OCI-LY3 (cell line): ENCODE measurements at regions not wholly inside any gene's neighbourhood (a gene's known extent, or its start where the extent isn't known, plus 50 kb on each side); places are given as distances from the start of the nearest gene placed in this dataset.
"Not testable (repeated sequence)": the region's sequence is repeated elsewhere in the genome, so short reads cannot be mapped to it uniquely, and the experiment has no call there.

Experiments used
- H2AFZ ChIP-seq: fragments of 200-600, 300-600 bp; shearing (Covaris generic); 2 replicates; pipeline ENCODE4 v1.6.0; 2014; ENCODE audit warnings: antibody characterized with exemption, low read depth, low read length
- H3K27ac ChIP-seq: fragments of 200-600, 300-600 bp; sonication (generic); 2 replicates; pipeline ENCODE4 v1.5.1; 2014; ENCODE audit warnings: mild to moderate bottlenecking, low read length, moderate library complexity, mixed read lengths
- H3K27me3 ChIP-seq: fragments of 200-600, 300-600 bp; sonication (generic); 2 replicates; pipeline ENCODE4 v1.6.1; 2014; ENCODE audit warnings: low read depth, low read length, mixed read lengths
- H3K36me3 ChIP-seq: fragments of 200-600, 300-600 bp; sonication (generic); replicated peaks from 2 replicates; pipeline ENCODE3; 2014; ENCODE audit warnings: low read depth, low read length, mixed read lengths
- H3K4me1 ChIP-seq: fragments of 300-600, 200-600 bp; sonication (generic); 2 replicates; pipeline ENCODE4 v1.6.1; 2014; ENCODE audit warnings: low read length, mixed read lengths
- H3K4me2 ChIP-seq: fragments of 200-600, 300-600 bp; sonication (generic); 2 replicates; pipeline ENCODE4 v1.6.1; 2014; ENCODE audit warnings: low read length, mixed read lengths
- H3K4me3 ChIP-seq: fragments of 300-600, 200-600 bp; sonication (generic); 2 replicates; pipeline ENCODE4 v1.5.1; 2014; ENCODE audit warnings: antibody characterized with exemption, mild to moderate bottlenecking, low read length, moderate library complexity
- H3K79me2 ChIP-seq: fragments of 300-600, 200-600 bp; shearing (Covaris generic); 2 replicates; pipeline ENCODE4 v1.6.1; 2014; ENCODE audit warnings: mild to moderate bottlenecking, low read length, mixed read lengths
- H3K9ac ChIP-seq: fragments of 300-600, 200-600 bp; shearing (Covaris generic); 2 replicates; pipeline ENCODE4 v1.6.0; 2014; ENCODE audit warnings: mild to moderate bottlenecking, low read length, moderate library complexity
- H3K9me3 ChIP-seq: fragments of 200-600, 300-600 bp; shearing (Covaris generic); 2 replicates; pipeline ENCODE4 v1.6.1; 2014; ENCODE audit warnings: low read length, mixed read lengths; ENCODE audit not compliant: insufficient read depth
- H4K20me1 ChIP-seq: fragments of 200-600, 300-600 bp; sonication (generic); 2 replicates; pipeline ENCODE4 v1.6.1; 2016; ENCODE audit warnings: low read length, mixed read lengths; ENCODE audit not compliant: insufficient read depth
- EZH2phosphoT487 ChIP-seq: fragments of 200-600 bp; shearing (Covaris generic); IDR thresholded peaks from 2 replicates; pipeline ENCODE4 v1.6.1; 2018; ENCODE audit warnings: antibody characterized with exemption, mixed run types, low read depth
- TF ChIP-seq, protein P1 (sequence below): fragments of 200-600, 300-600 bp; sonication (generic); IDR thresholded peaks from 2 replicates; pipeline ENCODE4 v1.5.1; 2014; ENCODE audit warnings: antibody characterized with exemption, low read length, low read depth

GRCh38 chrX:1884446-1884845 lies 269.6 kb downstream of the ASMT start:
- Histone ChIP-seq H3K4me3 (no peak overlapping the region), H3K9ac (no peak overlapping the region), H3K27ac (no peak overlapping the region), H3K36me3 (no peaks in the 10 kb centered on the region), H4K20me1 (no peaks in the 10 kb centered on the region), H2AFZ (no peak overlapping the region), H3K9me3 (no peaks in the 10 kb centered on the region; the same call in 1 of the 2 replicates), H3K4me1 (no peaks in the 10 kb centered on the region), H3K79me2 (no peaks in the 10 kb centered on the region), H3K4me2 (no peak overlapping the region), H3K27me3 (no peaks in the 10 kb centered on the region; the same call in 1 of the 2 replicates)
- TF ChIP-seq, protein P1, sequence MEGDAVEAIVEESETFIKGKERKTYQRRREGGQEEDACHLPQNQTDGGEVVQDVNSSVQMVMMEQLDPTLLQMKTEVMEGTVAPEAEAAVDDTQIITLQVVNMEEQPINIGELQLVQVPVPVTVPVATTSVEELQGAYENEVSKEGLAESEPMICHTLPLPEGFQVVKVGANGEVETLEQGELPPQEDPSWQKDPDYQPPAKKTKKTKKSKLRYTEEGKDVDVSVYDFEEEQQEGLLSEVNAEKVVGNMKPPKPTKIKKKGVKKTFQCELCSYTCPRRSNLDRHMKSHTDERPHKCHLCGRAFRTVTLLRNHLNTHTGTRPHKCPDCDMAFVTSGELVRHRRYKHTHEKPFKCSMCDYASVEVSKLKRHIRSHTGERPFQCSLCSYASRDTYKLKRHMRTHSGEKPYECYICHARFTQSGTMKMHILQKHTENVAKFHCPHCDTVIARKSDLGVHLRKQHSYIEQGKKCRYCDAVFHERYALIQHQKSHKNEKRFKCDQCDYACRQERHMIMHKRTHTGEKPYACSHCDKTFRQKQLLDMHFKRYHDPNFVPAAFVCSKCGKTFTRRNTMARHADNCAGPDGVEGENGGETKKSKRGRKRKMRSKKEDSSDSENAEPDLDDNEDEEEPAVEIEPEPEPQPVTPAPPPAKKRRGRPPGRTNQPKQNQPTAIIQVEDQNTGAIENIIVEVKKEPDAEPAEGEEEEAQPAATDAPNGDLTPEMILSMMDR: no peak
- no peak for TF ChIP-seq EZH2phosphoT487

GRCh38 chrX:1885116-1885515 lies 270.3 kb downstream of the ASMT start:
- no peaks in the 10 kb centered on the region for H3K4me1 ChIP-seq
- no peak overlapping the region for H3K9ac ChIP-seq
- no peaks in the 10 kb centered on the region for H3K36me3 ChIP-seq
- no peak overlapping the region for H3K4me3 ChIP-seq
- no peaks in the 10 kb centered on the region for H4K20me1 ChIP-seq
- H2AFZ ChIP-seq: no peak overlapping the region
- H3K4me2 ChIP-seq: no peak overlapping the region
- H3K9me3 ChIP-seq: no peaks in the 10 kb centered on the region
- no peak overlapping the region for H3K27ac ChIP-seq
- H3K79me2 ChIP-seq: no peaks in the 10 kb centered on the region
- no peaks in the 10 kb centered on the region; the same call in 1 of the 2 replicates for H3K27me3 ChIP-seq
- no peak for TF ChIP-seq EZH2phosphoT487
- TF ChIP-seq, protein P1: no peak

DNA sequence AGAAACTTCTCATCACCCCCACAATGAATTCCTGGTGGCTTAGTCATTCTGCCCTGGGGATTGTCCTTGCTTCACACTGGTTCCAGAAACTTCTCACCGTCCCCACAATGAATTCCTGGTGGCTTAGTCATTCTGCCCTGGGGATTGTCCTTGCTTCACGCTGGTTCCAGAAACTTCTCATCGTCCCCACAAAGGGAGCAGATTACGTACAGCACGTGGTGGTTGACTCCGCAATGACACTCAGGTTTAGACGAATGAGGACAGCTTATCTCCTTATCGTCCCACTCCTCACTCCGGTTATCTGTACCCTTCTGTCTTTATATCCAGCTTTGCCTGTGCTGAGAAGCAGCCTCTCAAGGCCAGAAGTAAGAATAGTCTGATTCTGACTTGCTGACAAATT lies 273.4 kb downstream of the ASMT start:
- not testable (repeated sequence) for H3K36me3 ChIP-seq, H3K4me3 ChIP-seq, H3K27me3 ChIP-seq, H4K20me1 ChIP-seq, H3K27ac ChIP-seq, H3K4me1 ChIP-seq, H3K9me3 ChIP-seq, H2AFZ ChIP-seq, H3K4me2 ChIP-seq, H3K9ac ChIP-seq, H3K79me2 ChIP-seq

- H3K4me3 ChIP-seq: no peak overlapping the region
- no peaks in the 10 kb centered on the region for H3K79me2 ChIP-seq
- no peak overlapping the region for H3K27ac ChIP-seq
- no peak overlapping the region for H3K4me2 ChIP-seq
- TF ChIP-seq, protein P1: no peak
- no peak for TF ChIP-seq EZH2phosphoT487
- no peaks in the 10 kb centered on the region for H3K4me1 ChIP-seq
- H3K9me3 ChIP-seq: no peaks in the 10 kb centered on the region
- no peak overlapping the region for H3K9ac ChIP-seq
- no peaks in the 10 kb centered on the region for H3K36me3 ChIP-seq
- no peaks in the 10 kb centered on the region for H4K20me1 ChIP-seq
- no peak overlapping the region for H2AFZ ChIP-seq
- H3K27me3 ChIP-seq: peaks cover 27% of the 10 kb centered on the region
Observed at GRCh38 chrX:1894026-1894294, 279.1 kb downstream of the ASMT start.

DNA sequence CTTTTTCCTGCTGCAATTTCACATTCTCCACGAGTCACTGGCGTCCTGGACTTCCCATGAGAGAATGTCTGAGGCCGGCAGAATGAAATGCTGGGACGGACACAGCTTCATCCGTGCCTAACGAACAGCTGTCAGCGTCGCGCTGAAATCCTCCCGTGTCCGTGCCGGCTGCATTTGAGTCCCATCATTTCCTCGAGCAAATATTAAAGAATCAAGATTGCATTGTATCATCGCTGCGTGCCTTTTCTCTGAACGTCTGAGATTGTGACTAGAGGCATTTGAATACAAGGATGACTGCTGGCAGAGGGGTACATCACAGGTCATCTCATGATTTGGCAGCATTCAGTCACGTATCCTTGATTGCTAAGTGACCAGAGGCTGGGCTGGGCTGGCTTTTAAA lies 279.9 kb downstream of the ASMT start:
- Histone ChIP-seq H3K79me2 (no peaks in the 10 kb centered on the region), H3K36me3 (no peaks in the 10 kb centered on the region), H3K27ac (no peak overlapping the region), H4K20me1 (no peaks in the 10 kb centered on the region), H3K4me2 (no peak overlapping the region), H3K27me3 (peaks cover 27% of the 10 kb centered on the region), H3K9ac (no peak overlapping the region), H3K9me3 (no peaks in the 10 kb centered on the region), H2AFZ (no peak overlapping the region), H3K4me3 (no peak overlapping the region), H3K4me1 (no peaks in the 10 kb centered on the region)
- no peak for TF ChIP-seq EZH2phosphoT487
- TF ChIP-seq, protein P1: no peak
